HUES48 (cell line): ENCODE measurements at regions not wholly inside any gene's neighbourhood (a gene's known extent, or its start where the extent isn't known, plus 50 kb on each side); places are given as distances from the start of the nearest gene placed in this dataset.

Experiments
- H3K27ac ChIP-seq: one replicate; pipeline ENCODE4 v1.7.0; 2013; ENCODE audit warnings: low read depth, low read length, inconsistent platforms
- H3K27me3 ChIP-seq: 2 replicates; pipeline ENCODE4 v1.6.1; 2013; ENCODE audit warnings: mild to moderate bottlenecking, low read length; ENCODE audit not compliant: control insufficient read depth, insufficient read depth
- H3K36me3 ChIP-seq: 2 replicates; pipeline ENCODE4 v1.6.1; 2013; ENCODE audit warnings: low read length; ENCODE audit not compliant: control insufficient read depth, insufficient read depth
- H3K4me1 ChIP-seq: 2 replicates; pipeline ENCODE4 v1.6.1; 2013; ENCODE audit warnings: mild to moderate bottlenecking, low read length; ENCODE audit not compliant: control insufficient read depth, insufficient read depth
- H3K4me3 ChIP-seq: 2 replicates; pipeline ENCODE4 v1.5.1; 2013; ENCODE audit warnings: mild to moderate bottlenecking, low read depth, low read length
- H3K9ac ChIP-seq: 2 replicates; pipeline ENCODE4 v1.6.1; 2013; ENCODE audit warnings: mild to moderate bottlenecking, low read depth, low read length, moderate library complexity
- H3K9me3 ChIP-seq: 2 replicates; pipeline ENCODE4 v1.6.1; 2013; ENCODE audit warnings: low read length; ENCODE audit not compliant: control insufficient read depth, insufficient read depth

DNA sequence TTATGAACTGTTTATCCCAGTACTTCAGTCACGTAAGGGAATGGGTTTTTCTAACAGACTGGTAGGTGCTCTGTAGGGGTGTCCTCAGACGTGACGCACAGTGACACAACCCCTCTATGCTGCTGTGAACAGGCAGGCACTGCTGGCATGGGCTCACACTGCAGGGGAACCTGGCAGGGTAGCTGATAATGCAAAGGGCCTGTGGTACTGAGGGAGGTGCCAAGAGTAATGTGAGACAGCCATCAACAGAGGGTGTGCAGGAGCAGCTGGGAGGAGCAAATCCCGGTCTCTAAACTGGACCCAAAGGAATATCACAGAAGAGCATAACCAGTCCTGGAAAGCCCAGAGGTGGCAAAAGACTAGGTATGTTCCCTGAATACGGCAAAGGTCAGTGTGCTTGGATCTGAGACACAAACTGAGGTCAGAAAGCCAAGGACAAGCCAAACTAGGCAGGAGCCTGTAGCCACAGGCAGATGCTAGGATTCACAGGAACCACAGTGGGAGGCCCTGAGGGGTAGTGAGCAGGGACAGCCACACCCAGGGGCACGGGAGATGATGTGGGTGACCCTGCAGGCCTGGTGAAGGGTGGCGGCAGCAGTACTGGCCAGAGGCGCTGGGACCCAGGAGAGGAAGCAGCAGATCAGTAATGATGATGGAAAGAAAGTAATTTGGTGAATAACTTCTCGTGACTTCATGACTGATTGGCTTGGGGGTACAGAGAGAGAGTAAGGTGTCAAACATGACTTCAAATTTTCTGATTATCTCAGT is 248.1 kb upstream of the CHRNA7 start:
- Histone ChIP-seq H3K27ac (no peak overlapping the region), H3K36me3 (no peaks in the 10 kb centered on the region), H3K9me3 (no peaks in the 10 kb centered on the region), H3K4me1 (peaks cover 16% of the 10 kb centered on the region), H3K9ac (no peak overlapping the region), H3K4me3 (no peak overlapping the region), H3K27me3 (no peaks in the 10 kb centered on the region)

DNA sequence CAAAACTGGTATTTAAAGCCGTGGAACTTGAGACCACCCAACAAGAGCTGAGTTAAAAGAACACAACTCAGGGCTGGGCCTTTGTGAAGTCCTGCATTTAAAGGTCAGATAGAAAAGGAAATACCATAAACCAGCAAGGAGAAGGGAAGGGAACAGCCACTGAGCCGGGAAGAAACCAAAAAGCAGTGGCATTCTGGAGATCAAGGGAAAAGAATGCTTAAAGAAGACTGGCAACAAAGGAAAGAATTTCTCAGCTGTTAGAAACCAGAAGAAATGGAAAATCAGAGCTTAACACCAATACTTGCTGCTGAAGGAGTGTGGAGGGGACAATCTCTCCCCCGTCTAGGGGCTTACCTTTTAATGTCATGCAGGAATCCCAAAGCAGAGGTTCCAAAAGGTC is 247.4 kb upstream of the CHRNA7 start:
- Histone ChIP-seq H3K36me3 (no peaks in the 10 kb centered on the region), H3K27ac (no peak overlapping the region), H3K4me3 (no peak overlapping the region), H3K27me3 (no peaks in the 10 kb centered on the region), H3K9ac (no peak overlapping the region), H3K9me3 (no peaks in the 10 kb centered on the region), H3K4me1 (peaks cover 16% of the 10 kb centered on the region)

- H3K9me3 ChIP-seq, result no peaks in the 10 kb centered on the region
- H3K27ac ChIP-seq, result no peak overlapping the region
- H3K9ac ChIP-seq, result no peak overlapping the region
- H3K4me3 ChIP-seq, result no peak overlapping the region
- H3K36me3 ChIP-seq, result no peaks in the 10 kb centered on the region
- H3K4me1 ChIP-seq, result peaks cover 16% of the 10 kb centered on the region
- no peaks in the 10 kb centered on the region for H3K27me3 ChIP-seq
Observed at GRCh38 chr15:31786360-31786759, 244.0 kb upstream of the CHRNA7 start.

- Histone ChIP-seq H3K9ac (no peak overlapping the region), H3K27ac (no peak overlapping the region), H3K4me3 (no peak overlapping the region)
Observed at GRCh38 chr15:31788104-31788503, 242.2 kb upstream of the CHRNA7 start.

DNA sequence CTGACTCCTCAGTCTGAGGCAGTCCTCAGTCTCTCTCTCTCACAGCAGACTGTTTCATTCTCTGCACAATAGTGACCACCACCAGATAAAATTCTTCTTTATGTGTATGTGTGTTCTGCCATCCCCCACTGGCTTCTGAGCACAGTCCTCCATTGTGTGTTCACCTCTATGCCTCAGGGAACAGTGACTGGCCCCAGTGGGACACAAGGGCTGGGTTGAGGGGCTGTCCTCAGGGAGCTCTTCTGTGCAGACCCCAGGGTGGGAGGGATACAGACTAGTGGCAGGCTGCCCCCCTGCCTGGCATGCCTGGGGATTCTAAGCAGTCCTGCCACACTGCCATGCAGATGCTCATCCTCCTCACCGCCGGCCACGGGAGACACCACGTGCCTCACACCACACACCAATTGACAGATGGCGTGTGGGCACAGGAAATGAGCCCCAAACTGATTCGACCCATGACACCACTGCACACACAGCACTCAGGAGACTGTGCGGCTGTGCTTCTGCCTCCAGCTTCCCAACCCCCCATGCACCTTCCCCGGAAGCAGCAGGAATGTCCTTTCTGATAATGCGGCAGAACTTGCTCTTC is 237.6 kb upstream of the CHRNA7 start:
- no peaks in the 10 kb centered on the region for H3K4me1 ChIP-seq
- no peaks in the 10 kb centered on the region for H3K27me3 ChIP-seq
- no peak overlapping the region for H3K27ac ChIP-seq
- H3K9me3 ChIP-seq, result no peaks in the 10 kb centered on the region
- no peak overlapping the region for H3K4me3 ChIP-seq
- no peaks in the 10 kb centered on the region for H3K36me3 ChIP-seq
- no peak overlapping the region for H3K9ac ChIP-seq

More at GRCh38 chr15:31788104-31788503, 242.2 kb upstream of the CHRNA7 start:
- Histone ChIP-seq H3K27me3 (no peaks in the 10 kb centered on the region), H3K9me3 (no peaks in the 10 kb centered on the region), H3K4me1 (peaks cover 10% of the 10 kb centered on the region), H3K36me3 (no peaks in the 10 kb centered on the region)

GRCh38 chr15:31799319-31799714 is 231.0 kb upstream of the CHRNA7 start:
- Histone ChIP-seq H3K27ac (no peak overlapping the region), H3K9me3 (no peaks in the 10 kb centered on the region), H3K4me1 (no peaks in the 10 kb centered on the region), H3K36me3 (no peaks in the 10 kb centered on the region), H3K9ac (no peak overlapping the region), H3K27me3 (no peaks in the 10 kb centered on the region), H3K4me3 (no peak overlapping the region)

DNA sequence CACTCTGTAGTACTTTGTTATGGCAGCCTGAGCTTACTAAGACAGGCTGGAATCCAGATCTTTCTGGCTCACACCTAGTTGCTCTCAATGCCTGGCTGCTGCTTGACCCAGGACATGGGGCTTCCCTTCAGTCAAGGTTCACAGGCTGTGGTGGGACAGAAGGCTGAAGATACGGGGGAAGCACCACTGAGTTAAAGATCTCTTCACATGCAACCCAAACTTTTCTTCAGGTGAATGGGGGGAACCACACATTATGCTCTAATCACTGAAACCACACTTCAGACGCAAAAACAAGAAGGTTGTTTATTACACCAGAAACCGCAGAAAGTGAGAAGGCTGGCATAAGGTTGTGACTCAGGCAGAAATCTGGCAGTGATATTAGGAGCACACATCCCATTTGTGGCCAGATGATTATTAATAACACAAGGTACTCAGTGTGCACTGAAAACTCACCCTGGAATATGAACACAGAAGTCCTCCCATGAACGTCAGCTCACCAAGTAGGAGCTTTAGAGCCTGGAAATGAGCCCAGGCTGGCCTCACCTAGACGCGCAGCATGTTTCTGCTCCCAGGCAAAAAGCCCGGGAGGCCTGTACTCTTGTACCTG is 230.5 kb upstream of the CHRNA7 start:
- Histone ChIP-seq H3K36me3 (no peaks in the 10 kb centered on the region), H3K27ac (no peak overlapping the region), H3K27me3 (no peaks in the 10 kb centered on the region), H3K4me1 (no peaks in the 10 kb centered on the region), H3K4me3 (no peak overlapping the region), H3K9me3 (no peaks in the 10 kb centered on the region), H3K9ac (no peak overlapping the region)

DNA sequence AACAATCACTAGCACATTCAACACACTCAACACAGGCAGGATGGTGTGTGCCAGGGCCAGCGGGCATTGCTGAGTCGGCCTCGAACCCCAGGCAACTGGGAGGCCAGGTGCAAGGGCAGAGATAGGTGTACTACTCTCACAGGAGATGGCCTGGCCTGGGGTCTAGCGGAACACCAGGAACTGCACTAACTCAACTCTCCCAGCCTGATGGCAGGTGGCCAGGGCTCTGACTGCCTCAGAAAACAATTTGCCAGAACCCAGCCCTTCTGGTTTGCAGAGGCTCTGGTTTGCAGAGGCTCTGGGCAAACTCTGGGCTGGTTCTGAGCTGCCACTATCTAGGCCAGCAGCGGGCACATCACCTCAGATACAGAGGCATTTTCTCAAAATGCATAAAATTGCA is 229.2 kb upstream of the CHRNA7 start:
- Histone ChIP-seq H3K36me3 (no peaks in the 10 kb centered on the region), H3K9ac (no peak overlapping the region), H3K4me1 (no peaks in the 10 kb centered on the region), H3K9me3 (no peaks in the 10 kb centered on the region), H3K27ac (no peak overlapping the region), H3K27me3 (no peaks in the 10 kb centered on the region), H3K4me3 (no peak overlapping the region)

GRCh38 chr15:31802761-31803160 is 227.6 kb upstream of the CHRNA7 start:
- Histone ChIP-seq H3K27me3 (no peaks in the 10 kb centered on the region), H3K9me3 (no peaks in the 10 kb centered on the region), H3K4me1 (no peaks in the 10 kb centered on the region)

DNA sequence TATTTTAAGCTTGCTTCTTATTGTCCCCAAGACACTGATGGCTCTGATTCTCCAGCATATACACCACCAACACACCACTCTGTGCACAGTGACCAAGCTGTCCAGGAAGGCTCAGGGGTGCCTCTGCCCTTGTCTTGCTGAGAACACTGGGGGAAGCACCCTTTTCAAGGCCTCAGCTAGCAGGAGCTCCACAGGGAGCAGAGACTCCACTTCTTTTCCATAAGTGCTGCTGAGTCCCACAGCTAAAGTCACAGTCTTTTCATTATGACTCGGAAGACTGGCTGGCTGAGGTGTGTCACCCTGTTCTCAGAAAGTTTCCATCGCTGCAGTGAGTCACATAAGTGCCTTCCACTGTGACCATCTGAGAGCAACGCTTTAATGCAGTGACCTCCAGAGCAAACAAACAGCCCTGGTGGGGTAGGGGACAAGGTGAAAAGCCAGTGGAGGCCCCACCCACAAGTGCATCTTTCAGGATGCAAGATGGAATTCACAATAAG is 226.9 kb upstream of the CHRNA7 start:
- H3K27me3 ChIP-seq, result no peaks in the 10 kb centered on the region
- H3K36me3 ChIP-seq, result no peaks in the 10 kb centered on the region

More at GRCh38 chr15:31802761-31803160, 227.6 kb upstream of the CHRNA7 start:
- H3K27ac ChIP-seq, result no peak overlapping the region
- H3K36me3 ChIP-seq, result no peaks in the 10 kb centered on the region
- H3K9ac ChIP-seq, result no peak overlapping the region
- H3K4me3 ChIP-seq, result no peak overlapping the region

GRCh38 chr15:31805090-31805662 is 225.1 kb upstream of the CHRNA7 start:
- H3K9ac ChIP-seq, result no peak overlapping the region
- H3K4me3 ChIP-seq, result no peak overlapping the region
- H3K36me3 ChIP-seq, result no peaks in the 10 kb centered on the region
- no peaks in the 10 kb centered on the region for H3K4me1 ChIP-seq
- no peak overlapping the region for H3K27ac ChIP-seq
- no peaks in the 10 kb centered on the region for H3K9me3 ChIP-seq
- H3K27me3 ChIP-seq, result no peaks in the 10 kb centered on the region

More for the DNA sequence above, 226.9 kb upstream of the CHRNA7 start:
- no peaks in the 10 kb centered on the region for H3K4me1 ChIP-seq
- H3K27ac ChIP-seq, result no peak overlapping the region
- no peaks in the 10 kb centered on the region for H3K9me3 ChIP-seq
- H3K9ac ChIP-seq, result no peak overlapping the region
- H3K4me3 ChIP-seq, result no peak overlapping the region
